Pancreas (tissue), 10 donors: ENCODE measurements at regions not wholly inside any gene's neighbourhood (a gene's known extent, or its start where the extent isn't known, plus 50 kb on each side); places are given as distances from the start of the nearest gene placed in this dataset.

Source experiments
- ATAC-seq, 4 donors: fragments of 200-7000 bp; cut with Tn5 transposase; one replicate each; pipeline versions ENCODE4 v1.8.0 to v1.9.1; 2020; ENCODE audit warnings: mild to moderate bottlenecking in 4 of 4, moderate library complexity in 4 of 4
- DNase-seq, 6 donors: peaks; one replicate each; pipeline ENCODE4 v3.0.0-alpha.2; 2020
- FAIRE-seq: peaks from 2 replicates; lab custom pipeline; 2012; peaks lifted over from hg19 to GRCh38; lab: Jason Lieb, UNC
- H3K27ac ChIP-seq, 4 donors: fragments of 200-600 bp; sonication (generic); 1 replicate in 3 of 4; 2 replicates in 1 of 4; pipeline versions ENCODE4 v1.5.0 to v1.8.0; 2020
- H3K27me3 ChIP-seq, 4 donors: fragments of 200-600 bp; one replicate each; pipeline ENCODE4 v1.8.0; 2021
- H3K36me3 ChIP-seq, 3 donors: fragments of 200-600 bp; sonication (generic) in 1 of 3; one replicate each; pipeline versions ENCODE4 v1.5.0 to v1.8.0; 2020 to 2021
- H3K4me1 ChIP-seq, 3 donors: fragments of 200-600 bp; one replicate each; pipeline ENCODE4 v1.8.0; 2021
- H3K4me3 ChIP-seq, 4 donors: fragments of 200-600 bp; sonication (generic) in 2 of 4; one replicate each; pipeline versions ENCODE4 v1.5.0 to v1.8.0; 2020 to 2021
- H3K9me3 ChIP-seq, 4 donors: fragments of 200-600 bp; one replicate each; pipeline ENCODE4 v1.8.0; 2021
- WGBS, 2 donors: extraction: QIAGEN DNeasy Blood & Tissue Kit; methylation state at CpG; one replicate each; pipeline ENCODE4 v1.1.7; 2013; 5-methylcytosine and 5-hydroxymethylcytosine counted together
- intact Hi-C, 3 donors: fragments of 100-400 bp; cut with DNase I; formaldehyde crosslinking; loops; one replicate each; pipeline versions ENCODE4 v1.11.1 to v1.14.2; 2022
- TF ChIP-seq, protein P1 (sequence below), 4 donors: fragments of 200-600 bp; sonication (generic) in 3 of 4; IDR thresholded peaks; one replicate each; pipeline versions ENCODE4 v1.5.0 to v1.8.0; 2021; ENCODE audit warnings: antibody characterized with exemption in 4 of 4
- donor health status: healthy with polysubstance abuse.
- donor health status: DM: no; HTN: no; CAD: no; lungs with moderate emphysema.
- donor health status: DM: no; HTN: no; CAD: no.
- donor health status: control.
- donor health status: control.
- donor health status: Bipolar disorder and iron deficiency.
- donor health status: DM: yes; HTN: yes; CAD: no.
- donor health status: DM: no; HTN: no; CAD: no.
- donor health status: DM: no; HTN: no; CAD: no.
- donor health status: DM: yes; HTN: yes; CAD: no.

DNA sequence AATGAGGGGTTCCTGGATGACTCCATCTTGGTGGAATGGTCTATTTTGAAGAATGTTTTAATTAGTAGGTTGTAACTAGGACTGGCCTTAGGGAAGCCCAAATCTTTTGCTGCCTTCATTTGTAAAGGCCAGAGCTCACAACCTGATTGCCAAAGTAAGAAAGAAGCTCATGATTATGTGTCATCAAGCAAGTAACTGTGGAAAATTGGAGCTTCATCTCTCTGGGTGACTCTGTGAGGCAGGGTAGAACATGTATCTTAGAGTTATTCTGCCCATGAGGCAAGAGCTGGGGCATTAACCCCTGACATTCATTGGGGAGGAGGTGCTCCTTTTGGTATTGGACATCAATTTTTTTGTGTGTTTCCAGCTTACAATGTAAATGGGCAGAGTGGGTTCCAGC lies 273.9 kb upstream of the JAG1 start:
- H3K4me3 ChIP-seq = no peak overlapping the region
- TF ChIP-seq, protein P1, sequence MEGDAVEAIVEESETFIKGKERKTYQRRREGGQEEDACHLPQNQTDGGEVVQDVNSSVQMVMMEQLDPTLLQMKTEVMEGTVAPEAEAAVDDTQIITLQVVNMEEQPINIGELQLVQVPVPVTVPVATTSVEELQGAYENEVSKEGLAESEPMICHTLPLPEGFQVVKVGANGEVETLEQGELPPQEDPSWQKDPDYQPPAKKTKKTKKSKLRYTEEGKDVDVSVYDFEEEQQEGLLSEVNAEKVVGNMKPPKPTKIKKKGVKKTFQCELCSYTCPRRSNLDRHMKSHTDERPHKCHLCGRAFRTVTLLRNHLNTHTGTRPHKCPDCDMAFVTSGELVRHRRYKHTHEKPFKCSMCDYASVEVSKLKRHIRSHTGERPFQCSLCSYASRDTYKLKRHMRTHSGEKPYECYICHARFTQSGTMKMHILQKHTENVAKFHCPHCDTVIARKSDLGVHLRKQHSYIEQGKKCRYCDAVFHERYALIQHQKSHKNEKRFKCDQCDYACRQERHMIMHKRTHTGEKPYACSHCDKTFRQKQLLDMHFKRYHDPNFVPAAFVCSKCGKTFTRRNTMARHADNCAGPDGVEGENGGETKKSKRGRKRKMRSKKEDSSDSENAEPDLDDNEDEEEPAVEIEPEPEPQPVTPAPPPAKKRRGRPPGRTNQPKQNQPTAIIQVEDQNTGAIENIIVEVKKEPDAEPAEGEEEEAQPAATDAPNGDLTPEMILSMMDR (IDR thresholded peaks at IDR 0.05) = no peak
- no peaks in the 10 kb centered on the region for H3K27me3 ChIP-seq
- ATAC-seq (no peak), DNase-seq (no peak), FAIRE-seq (no peak)
- intact Hi-C loops = no loop called here
- no peaks in the 10 kb centered on the region for H3K36me3 ChIP-seq
- no peaks in the 10 kb centered on the region for H3K9me3 ChIP-seq
- no peak overlapping the region for H3K27ac ChIP-seq
- peaks cover 0 to 7% (median 5%) of the 10 kb centered on the region in 3 donors for H3K4me1 ChIP-seq

DNA sequence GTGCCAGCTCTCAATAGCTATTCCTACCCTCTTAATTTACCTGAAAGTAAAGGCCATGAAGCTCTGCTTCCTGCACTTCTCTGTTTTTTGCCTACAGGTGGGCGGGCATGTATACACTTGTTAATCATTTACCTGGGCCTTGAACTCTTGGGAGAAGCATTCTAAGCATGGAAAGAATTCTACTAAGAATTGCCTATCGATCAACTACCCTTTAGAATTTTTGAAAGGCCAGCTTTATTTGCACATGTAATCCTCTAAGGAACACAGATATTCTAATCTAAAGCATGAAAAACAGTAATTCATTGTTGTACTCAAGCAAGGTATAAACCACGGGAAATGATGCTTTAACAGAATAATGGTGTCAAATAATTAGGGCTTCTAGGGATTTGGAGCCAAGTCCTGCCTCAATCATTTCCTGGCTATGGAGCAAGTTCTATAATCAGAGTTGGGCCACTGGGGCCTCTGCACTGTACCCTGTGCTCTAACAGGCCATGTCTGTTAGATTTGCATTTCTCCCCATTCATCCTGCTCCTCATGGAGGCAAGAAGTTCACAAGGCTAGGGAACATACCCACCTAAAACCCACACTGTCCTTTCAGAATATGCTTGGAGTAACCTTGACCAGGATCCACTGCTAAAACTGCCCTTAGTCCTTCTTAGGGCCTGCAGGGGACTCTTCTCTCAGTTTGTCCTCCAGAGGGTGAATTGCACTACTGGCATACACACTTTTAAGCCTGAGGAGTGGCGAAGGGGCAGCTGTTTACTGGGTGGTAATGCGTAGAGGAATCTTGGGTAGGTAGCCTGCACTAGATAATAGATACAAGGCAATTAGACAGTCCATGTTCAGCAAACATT lies 276.4 kb upstream of the JAG1 start:
- WGBS, 2 donors = 50% methylated on average over 5 of the region's 5 CpGs
- no peaks in the 10 kb centered on the region for H3K36me3 ChIP-seq
- FAIRE-seq (no peak), ATAC-seq (peak; percentile 62 to 72 (median 67)), DNase-seq (peak in 3 of 6 donors; percentile 23 to 32 (median 30))
- H3K4me1 ChIP-seq = peaks cover 0 to 13% (median 9%) of the 10 kb centered on the region in 3 donors
- H3K27me3 ChIP-seq = no peaks in the 10 kb centered on the region
- no peak overlapping the region for H3K4me3 ChIP-seq
- H3K9me3 ChIP-seq = no peaks in the 10 kb centered on the region
- H3K27ac ChIP-seq = peak overlapping the region in 2 of 4 donors; percentile 4 to 21
- intact Hi-C loops = no loop called here
- TF ChIP-seq, protein P1 (IDR thresholded peaks at IDR 0.05) = no peak

DNA sequence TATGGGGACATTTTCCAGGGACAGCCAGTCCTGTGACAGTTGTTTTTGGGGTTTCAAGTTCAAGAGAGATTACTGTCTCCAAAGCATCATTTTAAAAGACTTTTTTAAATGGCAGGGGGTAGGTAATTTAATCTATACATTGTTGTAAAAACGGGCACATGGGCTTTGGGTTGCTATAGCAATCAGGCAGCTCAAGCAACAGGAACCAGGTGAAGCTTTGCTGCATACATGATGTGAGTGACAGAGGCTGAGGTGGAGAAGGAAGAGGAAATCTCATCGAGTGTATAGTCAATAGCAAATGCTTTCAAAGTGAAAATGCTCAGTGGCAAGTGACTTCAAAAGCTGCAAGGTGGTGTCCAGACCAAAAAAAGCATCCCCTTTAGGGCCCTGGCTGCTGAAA lies 277.4 kb upstream of the JAG1 start:
- no peaks in the 10 kb centered on the region for H3K36me3 ChIP-seq

DNA sequence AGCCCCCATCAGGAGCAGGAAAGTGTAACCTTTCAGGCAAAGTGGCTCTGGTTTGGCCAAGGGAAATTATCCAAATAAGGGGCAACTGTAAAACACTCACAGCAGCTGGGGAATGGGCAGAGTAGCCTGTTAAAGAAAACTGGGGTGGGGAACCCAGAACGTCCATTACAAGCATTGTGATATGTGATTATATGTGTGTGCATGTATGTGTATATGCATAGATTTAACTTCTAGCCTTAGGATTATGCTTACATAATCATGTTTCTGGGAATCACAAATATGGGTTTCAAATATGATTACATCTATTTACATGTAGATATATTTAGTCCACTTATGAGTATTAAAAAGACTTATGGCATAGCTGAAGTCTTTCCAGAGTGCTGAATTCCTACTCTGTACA lies 278.1 kb upstream of the JAG1 start:
- DNase-seq (no peak), ATAC-seq (no peak), FAIRE-seq (no peak)
- Histone ChIP-seq H3K27me3 (no peaks in the 10 kb centered on the region), H3K9me3 (no peaks in the 10 kb centered on the region), H3K27ac (no peak overlapping the region), H3K4me1 (peaks cover 0 to 13% (median 9%) of the 10 kb centered on the region in 3 donors), H3K36me3 (no peaks in the 10 kb centered on the region), H3K4me3 (no peak overlapping the region)
- intact Hi-C loops = no loop called here
- TF ChIP-seq, protein P1 (IDR thresholded peaks at IDR 0.05) = no peak
- 79 to 81% methylated on average over 1 of the region's 1 CpG for WGBS, 2 donors

More for the DNA sequence above, 277.4 kb upstream of the JAG1 start:
- Histone ChIP-seq H3K9me3 (no peaks in the 10 kb centered on the region), H3K27me3 (no peaks in the 10 kb centered on the region), H3K27ac (no peak overlapping the region), H3K4me3 (no peak overlapping the region), H3K4me1 (peaks cover 0 to 13% (median 9%) of the 10 kb centered on the region in 3 donors)
- 35 to 38% methylated on average over 2 of the region's 2 CpGs for whole genome bisulfite sequencing, 2 donors
- no peak for ATAC-seq
- no peak for FAIRE-seq
- TF ChIP-seq, protein P1 (IDR thresholded peaks at IDR 0.05) = no peak
- intact Hi-C loops = no loop called here
- DNase-seq = no peak

DNA sequence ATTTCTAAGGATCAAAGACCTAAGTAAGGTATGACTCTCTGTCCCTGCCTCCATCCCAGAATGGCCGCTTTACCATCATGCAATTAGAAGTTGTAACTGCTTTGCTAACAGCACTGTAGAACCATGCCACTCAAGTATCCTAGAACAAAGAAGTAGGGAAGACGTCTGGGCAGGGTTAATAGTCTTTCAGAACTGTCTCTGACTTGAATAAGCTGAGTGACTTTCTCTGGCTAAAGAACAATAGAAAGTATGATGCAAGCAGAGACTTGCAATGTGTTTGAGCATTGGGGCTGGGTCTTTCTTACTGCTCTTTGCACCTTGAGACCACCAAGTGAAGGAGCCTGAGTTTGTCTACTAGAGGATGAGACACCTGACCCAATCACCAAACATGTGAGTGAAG lies 279.6 kb upstream of the JAG1 start:
- Histone ChIP-seq H3K4me1 (peaks cover 0 to 13% (median 9%) of the 10 kb centered on the region in 3 donors), H3K27me3 (no peaks in the 10 kb centered on the region), H3K36me3 (no peaks in the 10 kb centered on the region), H3K4me3 (no peak overlapping the region), H3K27ac (no peak overlapping the region), H3K9me3 (no peaks in the 10 kb centered on the region)
- 85 to 95% methylated on average over 2 of the region's 2 CpGs for WGBS, 2 donors
- no peak for FAIRE-seq
- intact Hi-C loops = no loop called here
- ATAC-seq = no peak
- no peak for DNase-seq
- TF ChIP-seq, protein P1 (IDR thresholded peaks at IDR 0.05) = no peak
